ENCODE measurements at regions not wholly inside any gene's neighbourhood (a gene's known extent, or its start where the extent isn't known, plus 50 kb on each side); places are given as distances from the start of the nearest gene placed in this dataset.
A peak's percentile ranks its signal among the peaks of the same experiment; 100 is the strongest.

DNA sequence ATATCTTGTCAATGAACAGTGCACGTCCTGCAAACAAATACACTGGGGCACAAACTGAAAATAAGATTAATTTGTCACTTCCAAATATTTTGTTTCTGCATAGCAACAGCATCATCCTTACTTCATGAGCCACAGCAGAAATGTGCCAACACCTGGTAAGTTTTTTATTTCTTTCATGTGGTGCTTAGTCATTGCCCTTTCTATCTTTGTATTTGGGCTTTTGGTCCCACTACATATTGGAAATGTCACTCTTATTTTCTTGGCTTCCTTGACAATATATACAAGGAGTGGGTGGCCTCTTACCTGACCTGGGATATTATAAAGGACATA, 208.0 kb downstream of the RBM43 start:
- Histone ChIP-seq H3K27me3 (ENCODE audit: low read depth, low read length) (no peaks in the 10 kb centered on the region), H3K9ac (ENCODE audit: low read length) (no peak overlapping the region), H2AFZ (ENCODE audit: low read depth, low read length) (no peak overlapping the region), H3K9me3 (ENCODE audit: insufficient read depth, low read length) (no peaks in the 10 kb centered on the region), H3K4me3 (ENCODE audit: low read length) (no peak overlapping the region), H3K79me2 (ENCODE audit: low read length) (no peaks in the 10 kb centered on the region), H3K36me3 (replicated peaks; ENCODE audit: low read depth, low read length) (no peaks in the 10 kb centered on the region), H4K20me1 (ENCODE audit: insufficient read depth, low read length) (no peaks in the 10 kb centered on the region), H3K4me2 (ENCODE audit: low read length) (no peak overlapping the region), H3K4me1 (ENCODE audit: low read length) (no peaks in the 10 kb centered on the region), H3K27ac (ENCODE audit: low read length) (no peak overlapping the region)
- TF ChIP-seq CTCF (IDR thresholded peaks at IDR 0.05; ENCODE audit: low read depth, low read length): no peak
- no peak for TF ChIP-seq EZH2phosphoT487 (IDR thresholded peaks at IDR 0.05; ENCODE audit: low read depth)

- H3K9ac ChIP-seq (ENCODE audit: low read length): no peak overlapping the region
- no peaks in the 10 kb centered on the region for H3K27me3 ChIP-seq (ENCODE audit: low read depth, low read length)
- H3K4me1 ChIP-seq (ENCODE audit: low read length): no peaks in the 10 kb centered on the region
- H3K27ac ChIP-seq (ENCODE audit: low read length): no peak overlapping the region
- no peaks in the 10 kb centered on the region for H3K79me2 ChIP-seq (ENCODE audit: low read length)
- H3K9me3 ChIP-seq (ENCODE audit: insufficient read depth, low read length): no peaks in the 10 kb centered on the region
- H3K4me3 ChIP-seq (ENCODE audit: low read length): no peak overlapping the region
- no peak overlapping the region for H2AFZ ChIP-seq (ENCODE audit: low read depth, low read length)
- H3K36me3 ChIP-seq (replicated peaks; ENCODE audit: low read depth, low read length): no peaks in the 10 kb centered on the region
- no peak overlapping the region for H3K4me2 ChIP-seq (ENCODE audit: low read length)
- TF ChIP-seq EZH2phosphoT487 (IDR thresholded peaks at IDR 0.05; ENCODE audit: low read depth): no peak
- TF ChIP-seq CTCF (IDR thresholded peaks at IDR 0.05; ENCODE audit: low read depth, low read length): no peak
- H4K20me1 ChIP-seq (ENCODE audit: insufficient read depth, low read length): no peaks in the 10 kb centered on the region
Observed at GRCh38 chr2:151052850-151053660, 208.6 kb downstream of the RBM43 start.

- H3K9ac ChIP-seq (ENCODE audit: low read length): no peak overlapping the region
- H3K4me1 ChIP-seq (ENCODE audit: low read length): no peaks in the 10 kb centered on the region
- peak overlapping the region; percentile 43 for H3K4me3 ChIP-seq (ENCODE audit: low read length)
- TF ChIP-seq CTCF (IDR thresholded peaks at IDR 0.05; ENCODE audit: low read depth, low read length) (peak; percentile 90), EZH2phosphoT487 (IDR thresholded peaks at IDR 0.05; ENCODE audit: low read depth) (no peak)
- H3K9me3 ChIP-seq (ENCODE audit: insufficient read depth, low read length): no peaks in the 10 kb centered on the region
- no peak overlapping the region for H3K27ac ChIP-seq (ENCODE audit: low read length)
- no peaks in the 10 kb centered on the region for H3K79me2 ChIP-seq (ENCODE audit: low read length)
- no peaks in the 10 kb centered on the region for H4K20me1 ChIP-seq (ENCODE audit: insufficient read depth, low read length)
- peak overlapping the region; percentile 56; the same call in 1 of the 2 replicates for H2AFZ ChIP-seq (ENCODE audit: low read depth, low read length)
- no peaks in the 10 kb centered on the region for H3K27me3 ChIP-seq (ENCODE audit: low read depth, low read length)
- peak overlapping the region; percentile 62 for H3K4me2 ChIP-seq (ENCODE audit: low read length)
- H3K36me3 ChIP-seq (replicated peaks; ENCODE audit: low read depth, low read length): no peaks in the 10 kb centered on the region
Observed at GRCh38 chr2:151051574-151052220, 210.0 kb downstream of the RBM43 start.

DNA sequence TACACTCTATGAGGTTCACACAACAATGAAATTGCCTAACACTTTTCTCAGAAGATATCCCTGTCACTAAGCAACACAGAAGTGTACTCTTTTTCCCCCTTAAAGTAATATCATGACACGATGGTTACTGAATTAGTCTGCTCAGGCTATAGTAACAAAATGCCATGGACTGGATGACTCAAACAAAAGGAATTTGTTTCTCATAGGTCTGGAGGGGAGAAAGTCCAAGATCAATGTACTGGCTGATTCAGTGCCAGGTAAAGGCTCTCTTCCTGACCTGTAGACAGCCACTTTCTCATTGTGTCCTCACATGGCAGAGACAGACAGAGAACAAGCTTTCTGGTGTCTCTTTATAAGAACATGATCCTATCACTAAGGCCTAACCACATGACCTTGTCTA, 211.9 kb downstream of the RBM43 start:
- Histone ChIP-seq H3K4me2 (ENCODE audit: low read length) (no peak overlapping the region), H3K27me3 (ENCODE audit: low read depth, low read length) (no peaks in the 10 kb centered on the region), H2AFZ (ENCODE audit: low read depth, low read length) (no peak overlapping the region), H3K27ac (ENCODE audit: low read length) (no peak overlapping the region), H3K9me3 (ENCODE audit: insufficient read depth, low read length) (no peaks in the 10 kb centered on the region), H3K79me2 (ENCODE audit: low read length) (no peaks in the 10 kb centered on the region), H3K36me3 (replicated peaks; ENCODE audit: low read depth, low read length) (no peaks in the 10 kb centered on the region), H3K4me3 (ENCODE audit: low read length) (no peak overlapping the region), H4K20me1 (ENCODE audit: insufficient read depth, low read length) (no peaks in the 10 kb centered on the region), H3K4me1 (ENCODE audit: low read length) (no peaks in the 10 kb centered on the region), H3K9ac (ENCODE audit: low read length) (no peak overlapping the region)
- TF ChIP-seq CTCF (IDR thresholded peaks at IDR 0.05; ENCODE audit: low read depth, low read length) (no peak), EZH2phosphoT487 (IDR thresholded peaks at IDR 0.05; ENCODE audit: low read depth) (no peak)

All from OCI-LY3 (cell line).